NCI-H1105 treated with DMSO at 0.1 percent for 48 hours (cell line): ENCODE measurements at regions not wholly inside any gene's neighbourhood (a gene's known extent, or its start where the extent isn't known, plus 50 kb on each side); places are given as distances from the start of the nearest gene placed in this dataset.
A peak's percentile ranks its signal among the peaks of the same experiment; 100 is the strongest.
"Not testable (repeated sequence)": the region's sequence is repeated elsewhere in the genome, so short reads cannot be mapped to it uniquely, and the experiment has no call there.

Source experiments
- DNase-seq: peaks from one replicate; lab custom pipeline; 2025; lab: John Stamatoyannopoulos, UW

- no peak for DNase-seq
Observed at GRCh38 chr20:19114410-19114809, 98.0 kb upstream of the SLC24A3 start.

GRCh38 chr20:19115581-19115980 lies 96.9 kb upstream of the SLC24A3 start:
- DNase-seq, result no peak

- DNase-seq, result no peak
Observed at GRCh38 chr20:19120011-19120410, 92.4 kb upstream of the SLC24A3 start.

- DNase-seq, result no peak
Observed at GRCh38 chr20:19120569-19120968, 91.9 kb upstream of the SLC24A3 start.

- DNase-seq, result no peak
Observed at GRCh38 chr20:19121463-19121862, 91.0 kb upstream of the SLC24A3 start.

GRCh38 chr20:19121916-19122315 lies 90.5 kb upstream of the SLC24A3 start:
- no peak for DNase-seq

- DNase-seq, result no peak
Observed at GRCh38 chr20:19122395-19122794, 90.0 kb upstream of the SLC24A3 start.

GRCh38 chr20:19125508-19125907 lies 86.9 kb upstream of the SLC24A3 start:
- DNase-seq, result no peak

GRCh38 chr20:19129306-19129705 lies 83.1 kb upstream of the SLC24A3 start:
- DNase-seq, result no peak

- DNase-seq, result peak; percentile 91
Observed at GRCh38 chr20:19129976-19130612, 82.3 kb upstream of the SLC24A3 start.

GRCh38 chr20:19130613-19130984 lies 81.8 kb upstream of the SLC24A3 start:
- no peak for DNase-seq

- DNase-seq, result no peak
Observed at GRCh38 chr20:19137641-19138040, 74.8 kb upstream of the SLC24A3 start.

GRCh38 chr20:19138758-19139157 lies 73.7 kb upstream of the SLC24A3 start:
- no peak for DNase-seq

- DNase-seq, result not testable (repeated sequence)
Observed at GRCh38 chr20:19139584-19139983, 72.9 kb upstream of the SLC24A3 start.

- no peak for DNase-seq
Observed at GRCh38 chr20:19141998-19142397, 70.4 kb upstream of the SLC24A3 start.

- no peak for DNase-seq
Observed at GRCh38 chr20:19143890-19144289, 68.6 kb upstream of the SLC24A3 start.

- DNase-seq, result no peak
Observed at GRCh38 chr20:19161336-19161735, 51.1 kb upstream of the SLC24A3 start.
